HG03066 (cell line): ENCODE measurements at regions not wholly inside any gene's neighbourhood (a gene's known extent, or its start where the extent isn't known, plus 50 kb on each side); places are given as distances from the start of the nearest gene placed in this dataset.
A peak's percentile ranks its signal among the peaks of the same experiment; 100 is the strongest.

Experiments
- ATAC-seq: cut with Tn5 transposase; IDR thresholded peaks from one replicate; pipeline ENCODE4 v1.9.1; 2021; ENCODE audit warnings: low read depth; ENCODE audit not compliant: unreplicated experiment

DNA sequence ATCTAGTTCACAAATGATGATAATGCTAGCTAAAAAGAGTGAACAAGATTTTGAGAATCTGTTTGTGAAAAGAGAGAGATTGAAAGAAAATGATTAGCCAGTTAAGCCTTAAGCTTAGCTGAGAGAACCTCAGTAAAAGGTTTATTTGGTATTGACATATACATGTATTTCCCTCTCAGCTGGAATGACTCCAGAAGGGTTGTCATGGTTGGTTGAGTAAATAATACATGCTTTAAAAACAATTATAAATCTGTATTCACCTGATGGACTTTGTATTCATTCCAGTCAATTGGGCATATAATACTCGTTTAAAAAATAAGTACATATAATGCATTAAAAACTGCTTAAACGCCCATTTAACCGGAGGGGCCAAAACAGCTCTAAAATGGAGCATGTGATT is 181.4 kb downstream of the GRB14 start:
- no peak for ATAC-seq

- no peak for ATAC-seq
These were observed 182.0 kb downstream of the GRB14 start for GRCh38 chr2:164439235-164439634.

DNA sequence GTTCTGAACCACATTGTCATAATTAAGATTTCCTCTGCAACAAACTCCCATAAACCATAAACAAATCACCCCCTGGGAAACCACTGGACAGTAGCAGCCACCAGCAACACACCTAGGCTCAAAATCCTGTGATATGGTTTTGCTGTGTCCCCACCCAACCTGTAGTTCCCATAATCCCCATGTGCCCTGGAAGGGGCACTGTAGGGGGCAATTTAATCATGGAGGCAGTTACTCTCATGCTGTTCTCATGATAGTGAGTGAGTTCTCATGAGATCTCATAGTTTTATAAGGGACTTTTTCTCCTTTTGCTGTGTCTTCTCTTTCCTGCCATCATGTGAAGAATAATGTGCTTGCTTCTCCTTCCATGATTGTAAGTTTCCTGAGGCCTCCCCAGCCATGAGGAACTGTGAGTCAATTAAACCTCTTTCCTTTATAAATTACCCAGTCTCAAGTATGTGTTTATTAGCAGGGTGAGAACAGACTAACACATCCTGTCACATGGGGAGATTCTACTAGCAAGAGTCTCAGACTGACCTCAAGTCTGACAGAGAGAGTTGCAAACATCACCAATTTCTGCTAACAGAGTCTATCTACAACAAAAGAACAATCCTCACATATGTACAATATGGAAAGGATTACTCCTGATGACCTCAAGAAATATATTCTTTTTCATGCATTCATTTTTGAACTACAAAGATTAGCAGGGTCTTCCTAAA is 182.6 kb downstream of the GRB14 start:
- no peak for ATAC-seq

DNA sequence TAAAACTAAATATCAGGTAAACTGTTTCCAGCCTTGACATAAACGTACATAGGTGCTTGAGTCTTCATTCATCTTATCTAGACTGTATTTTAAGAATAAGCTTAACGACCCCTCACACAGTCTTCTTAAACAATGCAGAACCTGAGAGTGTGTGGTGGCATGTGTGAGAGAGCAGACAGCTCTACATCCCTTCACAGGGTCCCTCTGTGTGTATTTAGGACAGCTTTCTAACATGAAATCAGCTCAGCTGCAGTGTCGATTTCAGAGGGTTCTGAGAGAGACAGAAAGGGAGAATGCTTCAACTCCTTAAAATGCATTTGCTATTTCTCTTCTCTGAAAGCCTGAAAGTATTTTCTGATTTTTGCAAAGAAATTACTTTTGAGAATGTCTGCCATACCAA is 185.2 kb downstream of the GRB14 start:
- ATAC-seq: no peak

DNA sequence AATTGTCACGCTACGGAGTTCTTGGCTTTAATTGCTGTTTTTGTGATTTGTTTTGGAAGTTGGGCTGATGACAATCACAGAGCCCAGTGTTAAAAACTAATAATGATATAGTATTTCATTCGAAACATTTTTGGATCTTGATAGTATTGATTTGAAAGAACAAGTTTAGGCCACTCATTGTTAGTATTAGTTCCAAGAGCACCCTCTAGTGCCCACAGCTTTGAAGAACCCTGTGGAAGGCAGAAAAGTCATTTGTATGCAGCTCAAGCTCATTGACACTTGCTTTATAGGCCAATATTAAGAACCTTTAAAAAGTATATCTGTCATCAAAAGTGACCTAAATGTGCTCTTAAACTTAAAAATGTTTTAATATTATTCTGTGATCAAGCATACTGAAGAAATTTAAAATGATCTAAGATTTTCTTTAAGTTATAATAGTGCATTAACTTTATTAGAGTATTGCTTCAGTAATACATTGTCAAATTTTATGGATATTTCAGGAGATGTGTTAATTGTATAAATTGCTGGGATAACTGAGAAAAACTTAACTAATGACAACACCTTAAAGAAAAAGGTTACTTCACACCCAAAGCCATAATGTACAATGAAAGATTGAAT is 191.0 kb downstream of the GRB14 start:
- ATAC-seq: no peak

- no peak for ATAC-seq
These were observed 191.9 kb downstream of the GRB14 start for GRCh38 chr2:164429354-164429753.

- no peak for ATAC-seq
These were observed 194.2 kb downstream of the GRB14 start for GRCh38 chr2:164427111-164427510.

GRCh38 chr2:164420787-164421186 is 200.5 kb downstream of the GRB14 start:
- ATAC-seq: no peak

DNA sequence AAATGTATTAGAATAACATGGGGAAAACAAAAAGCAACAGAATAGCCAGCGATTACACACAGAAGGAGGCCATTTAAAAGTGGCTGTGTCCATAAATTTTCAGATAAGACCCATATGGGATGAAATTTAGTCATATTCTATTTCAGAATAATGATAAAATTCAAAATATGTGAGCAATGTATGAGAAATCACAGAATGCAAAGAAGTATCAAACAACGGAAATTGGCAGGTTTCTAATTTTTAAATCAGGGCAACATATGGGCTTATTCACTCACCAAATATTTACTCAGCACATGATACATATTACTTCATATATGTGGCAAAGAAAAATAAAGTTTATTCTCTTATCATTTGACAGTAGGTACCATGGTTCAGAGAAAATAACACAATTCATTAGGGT is 208.5 kb downstream of the GRB14 start:
- ATAC-seq: no peak

GRCh38 chr2:164389411-164389810 is 231.9 kb downstream of the GRB14 start:
- ATAC-seq: no peak

DNA sequence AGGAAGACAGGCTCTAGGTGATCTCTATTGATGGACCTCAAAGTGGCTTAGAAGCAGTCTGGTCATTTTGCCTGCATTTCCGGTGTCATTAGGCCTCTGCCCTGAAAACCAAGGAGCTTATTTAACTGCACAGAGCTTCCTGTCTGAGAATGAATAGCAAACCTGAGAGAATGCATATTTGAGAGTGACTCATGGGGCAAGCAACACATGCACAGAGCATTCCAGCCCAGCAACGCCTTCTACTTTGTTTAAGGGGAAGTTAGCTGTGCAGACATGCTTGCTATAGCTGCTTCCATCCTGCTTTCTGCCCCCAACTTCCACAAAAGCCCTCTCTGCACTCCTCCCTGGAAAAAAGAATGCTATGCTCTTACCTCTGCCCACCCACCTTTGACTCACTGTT is 232.8 kb downstream of the GRB14 start:
- peak; percentile 65 for ATAC-seq

DNA sequence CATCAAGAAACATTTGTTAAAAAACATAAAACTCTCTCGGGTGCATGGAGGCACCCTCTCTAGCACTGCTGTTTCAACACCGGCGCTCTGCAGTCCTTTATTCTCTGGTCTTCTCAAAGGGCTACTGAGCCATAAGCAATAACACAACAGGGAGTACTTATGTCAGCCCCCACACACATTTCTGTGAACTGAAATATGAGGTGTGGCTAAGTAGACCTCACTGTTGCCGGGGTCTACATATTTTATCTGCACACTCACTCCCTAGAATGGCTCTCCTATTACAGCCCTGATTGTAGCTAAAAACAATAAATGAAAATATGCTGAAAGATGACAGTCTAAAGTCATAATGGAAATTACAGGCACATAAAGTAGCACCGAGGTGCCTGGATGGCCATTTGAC is 235.1 kb downstream of the GRB14 start:
- no peak for ATAC-seq

DNA sequence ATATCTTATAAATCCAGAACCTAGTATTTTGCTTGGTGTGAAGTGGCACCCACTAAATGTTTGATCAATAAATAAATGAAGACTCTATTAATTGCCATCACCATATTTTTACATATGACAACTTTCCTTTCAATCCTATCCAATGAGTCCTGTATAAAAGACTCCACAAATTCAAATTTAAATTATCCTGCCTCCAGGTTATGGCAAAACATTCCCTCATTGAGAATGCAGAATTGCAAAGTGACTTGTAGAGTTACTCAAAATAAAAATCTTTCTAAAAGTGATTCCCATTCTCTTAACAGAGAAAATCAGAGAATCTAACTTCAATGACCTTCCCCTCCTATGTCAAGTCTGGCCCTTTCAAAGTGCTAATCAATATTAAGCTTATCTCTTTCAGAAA is 236.8 kb downstream of the GRB14 start:
- ATAC-seq: no peak

DNA sequence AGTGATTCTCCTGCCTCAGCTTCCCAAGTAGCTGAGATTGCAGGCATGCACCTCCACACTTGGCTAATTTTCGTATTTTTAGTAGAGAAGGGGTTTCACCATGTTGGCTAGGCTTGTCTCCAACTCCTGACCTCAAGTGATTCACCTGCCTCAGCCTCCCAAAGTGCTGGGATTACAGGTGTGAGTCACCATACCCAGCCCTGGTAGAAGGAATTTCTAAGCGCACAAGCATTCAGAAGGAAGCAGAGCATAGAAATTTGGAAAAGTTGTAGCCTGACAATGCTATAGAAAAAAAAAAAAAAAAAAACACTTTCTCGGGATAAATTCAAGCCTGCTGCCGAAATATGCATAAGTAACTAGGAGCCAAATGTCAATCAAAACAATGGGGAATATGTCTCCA is 249.4 kb downstream of the GRB14 start:
- no peak for ATAC-seq

- ATAC-seq: no peak
These were observed 251.9 kb downstream of the GRB14 start for GRCh38 chr2:164369366-164369765.

DNA sequence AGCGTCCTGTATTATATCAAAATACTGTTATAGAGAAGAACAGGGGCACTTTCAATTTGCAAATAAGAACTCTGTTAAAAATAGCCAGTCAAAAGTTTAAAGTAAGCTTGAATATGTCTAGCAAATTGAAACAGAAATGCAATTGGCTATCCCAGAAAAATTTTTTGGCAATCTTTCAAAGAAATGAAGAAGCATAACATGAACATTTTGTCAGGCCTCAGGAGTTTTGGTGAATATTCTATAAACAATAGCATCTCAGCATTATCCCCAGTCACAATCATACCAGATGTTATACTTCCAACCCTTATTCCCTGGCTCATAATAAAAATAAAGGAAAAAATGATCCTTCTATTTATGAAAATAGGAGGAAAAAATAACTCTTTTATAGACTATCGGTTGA is 252.4 kb downstream of the GRB14 start:
- no peak for ATAC-seq

DNA sequence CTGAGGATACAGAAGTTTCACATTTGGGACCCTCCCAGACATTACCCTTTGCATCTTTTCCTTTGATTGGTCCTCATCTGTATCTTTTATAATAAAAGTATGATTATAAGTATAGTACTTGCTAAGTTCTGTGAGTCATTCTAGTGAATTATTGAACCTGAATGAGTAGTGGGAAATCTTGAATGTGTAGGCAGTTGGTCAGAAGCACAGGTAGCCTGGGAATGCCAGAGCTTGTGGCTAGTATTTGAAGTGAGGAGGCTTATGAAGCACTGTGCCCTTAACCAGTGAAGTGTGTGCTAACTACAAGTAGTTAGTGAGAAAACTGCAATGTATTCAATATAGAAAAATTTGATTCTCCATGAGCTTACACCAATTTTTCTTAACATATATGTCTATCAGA is 257.6 kb downstream of the GRB14 start:
- ATAC-seq: no peak

GRCh38 chr2:164351536-164351935 is 269.7 kb downstream of the GRB14 start:
- no peak for ATAC-seq

DNA sequence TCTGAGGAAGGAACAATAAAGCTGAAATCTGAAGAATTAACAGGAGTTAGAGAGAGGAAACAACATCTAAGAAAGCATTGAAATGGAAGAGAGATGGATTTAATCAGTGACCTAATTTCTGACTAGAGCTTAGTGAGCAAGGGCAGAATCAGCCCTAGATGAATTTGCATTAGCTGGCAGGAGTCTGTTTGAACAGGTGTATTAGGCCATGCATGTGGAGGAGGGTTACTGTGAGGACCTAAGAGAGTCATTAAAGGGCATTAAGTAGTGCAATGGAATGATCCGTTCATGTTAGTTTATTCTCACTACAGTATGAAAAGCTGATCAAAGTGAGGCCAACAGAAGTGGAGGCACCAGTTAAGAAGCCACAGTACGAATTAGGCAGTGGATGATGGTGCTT is 285.3 kb downstream of the GRB14 start:
- ATAC-seq: no peak

DNA sequence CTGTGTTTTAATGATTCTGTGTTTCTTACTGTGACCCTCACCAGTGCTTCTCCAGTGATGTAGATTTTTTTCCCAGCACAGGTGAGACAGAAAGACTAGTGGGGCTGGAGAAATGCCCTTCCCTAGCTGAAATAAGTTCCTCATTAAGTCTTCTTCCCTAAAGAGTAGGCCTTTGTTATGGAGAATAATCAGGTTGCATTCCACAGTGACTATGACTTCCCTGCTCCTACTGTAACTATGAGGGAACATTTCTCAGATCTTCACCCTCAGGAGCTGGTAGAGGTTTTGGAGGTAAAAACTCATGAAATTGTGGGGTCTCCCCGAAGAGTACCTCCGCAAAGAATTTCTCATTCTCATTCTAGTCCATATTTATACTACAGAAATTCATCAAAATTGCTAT is 286.2 kb downstream of the GRB14 start:
- no peak for ATAC-seq

- ATAC-seq: no peak
These were observed 293.0 kb downstream of the GRB14 start for GRCh38 chr2:164328310-164328709.

- ATAC-seq: no peak
These were observed 297.3 kb downstream of the GRB14 start for GRCh38 chr2:164323978-164324377.

DNA sequence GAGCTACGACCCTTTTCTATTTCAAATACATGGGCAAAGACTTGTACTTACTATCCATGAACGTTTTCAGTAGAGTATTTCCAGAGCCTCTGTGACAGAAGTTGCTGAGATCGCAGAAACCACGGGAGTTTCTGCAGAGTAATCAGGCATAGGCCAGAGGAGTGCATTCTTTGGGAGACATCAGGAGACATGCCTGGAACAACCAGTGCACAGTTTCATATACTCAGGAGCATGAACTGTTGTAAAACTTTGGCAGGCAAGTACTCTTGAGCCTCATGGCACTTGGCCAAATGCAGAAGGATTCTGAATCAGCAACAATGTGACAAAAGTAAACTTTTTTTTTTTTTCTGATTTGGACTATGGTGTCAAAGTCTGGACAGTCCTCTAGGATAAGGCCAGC is 307.1 kb downstream of the GRB14 start:
- no peak for ATAC-seq
